HG03439 (cell line): ENCODE measurements at regions not wholly inside any gene's neighbourhood (a gene's known extent, or its start where the extent isn't known, plus 50 kb on each side); places are given as distances from the start of the nearest gene placed in this dataset.
"Not testable (repeated sequence)": the region's sequence is repeated elsewhere in the genome, so short reads cannot be mapped to it uniquely, and the experiment has no call there.

Source experiments
- ATAC-seq: cut with Tn5 transposase; IDR thresholded peaks from one replicate; pipeline ENCODE4 v1.9.1; 2021; ENCODE audit warnings: mild to moderate bottlenecking, moderate library complexity; ENCODE audit not compliant: unreplicated experiment

GRCh38 chr21:14009238-14009981 is 201.3 kb downstream of the LIPI start:
- ATAC-seq: not testable (repeated sequence)

- ATAC-seq: not testable (repeated sequence)
These were observed 202.3 kb downstream of the LIPI start for GRCh38 chr21:14008436-14008835.

- not testable (repeated sequence) for ATAC-seq
These were observed 202.7 kb downstream of the LIPI start for GRCh38 chr21:14008006-14008405.

- ATAC-seq: not testable (repeated sequence)
These were observed 204.6 kb downstream of the LIPI start for GRCh38 chr21:14006144-14006543.

GRCh38 chr21:13986996-13987958 is 223.5 kb downstream of the LIPI start:
- not testable (repeated sequence) for ATAC-seq

- ATAC-seq: not testable (repeated sequence)
These were observed 224.6 kb downstream of the LIPI start for GRCh38 chr21:13985865-13986863.

GRCh38 chr21:13985137-13985864 is 225.5 kb downstream of the LIPI start:
- ATAC-seq: not testable (repeated sequence)

GRCh38 chr21:13984728-13985127 is 226.0 kb downstream of the LIPI start:
- not testable (repeated sequence) for ATAC-seq

GRCh38 chr21:13981176-13982087 is 229.3 kb downstream of the LIPI start:
- ATAC-seq: not testable (repeated sequence)

GRCh38 chr21:13980115-13980662 is 230.6 kb downstream of the LIPI start:
- peak; percentile 95 for ATAC-seq

GRCh38 chr21:13979608-13980007 is 231.1 kb downstream of the LIPI start:
- peak; percentile 22 for ATAC-seq

- ATAC-seq: not testable (repeated sequence)
These were observed 236.2 kb downstream of the LIPI start for GRCh38 chr21:13974582-13974981.

- not testable (repeated sequence) for ATAC-seq
These were observed 240.9 kb downstream of the LIPI start for GRCh38 chr21:13969853-13970252.

GRCh38 chr21:13969002-13969401 is 241.8 kb downstream of the LIPI start:
- not testable (repeated sequence) for ATAC-seq

GRCh38 chr21:13963259-13963658 is 247.5 kb downstream of the LIPI start:
- not testable (repeated sequence) for ATAC-seq

GRCh38 chr21:13937236-13937635 is 273.5 kb downstream of the LIPI start:
- ATAC-seq: no peak

GRCh38 chr21:13936033-13936937 is 274.5 kb downstream of the LIPI start:
- not testable (repeated sequence) for ATAC-seq
